H9 (cell line): ENCODE measurements at regions not wholly inside any gene's neighbourhood (a gene's known extent, or its start where the extent isn't known, plus 50 kb on each side); places are given as distances from the start of the nearest gene placed in this dataset.

ENCODE experiments used
- DNase-seq: peaks from one replicate; pipeline ENCODE4 v3.0.0-alpha.2; 2017
- H2AFZ ChIP-seq: one replicate; pipeline ENCODE4 v1.6.1; 2013; ENCODE audit warnings: mild to moderate bottlenecking, low read length, control low read depth, moderate library complexity
- H2AK5ac ChIP-seq: 2 replicates; pipeline ENCODE4 v1.6.1; 2013; ENCODE audit warnings: low read length, control low read depth, mixed read lengths; ENCODE audit not compliant: insufficient read length
- H2BK120ac ChIP-seq: one replicate; pipeline ENCODE4 v1.6.1; 2013; ENCODE audit warnings: low read depth, mild to moderate bottlenecking, low read length, control low read depth, inconsistent platforms; ENCODE audit not compliant: poor library complexity, severe bottlenecking
- H2BK12ac ChIP-seq: 2 replicates; pipeline ENCODE4 v1.6.1; 2013; ENCODE audit warnings: low read length, control low read depth, mixed read lengths, low read depth; ENCODE audit not compliant: insufficient read length
- H2BK15ac ChIP-seq: 2 replicates; pipeline ENCODE4 v1.6.1; 2013; ENCODE audit warnings: low read depth, low read length, control low read depth
- H2BK20ac ChIP-seq: one replicate; pipeline ENCODE4 v1.6.1; 2013; ENCODE audit warnings: low read depth, mild to moderate bottlenecking, low read length, control low read depth, inconsistent platforms; ENCODE audit not compliant: poor library complexity, severe bottlenecking
- H2BK5ac ChIP-seq: 2 replicates; pipeline ENCODE4 v1.6.1; 2013; ENCODE audit warnings: low read length, control low read depth, mixed read lengths; ENCODE audit not compliant: insufficient read length
- H3K14ac ChIP-seq: 2 replicates; pipeline ENCODE4 v1.6.1; 2013; ENCODE audit warnings: low read length, control low read depth; ENCODE audit not compliant: insufficient read depth
- H3K18ac ChIP-seq: 2 replicates; pipeline ENCODE4 v1.6.1; 2013; ENCODE audit warnings: low read depth, mild to moderate bottlenecking, mixed read lengths, low read length, control low read depth; ENCODE audit not compliant: insufficient read length
- H3K23ac ChIP-seq: 2 replicates; pipeline ENCODE4 v1.6.1; 2013; ENCODE audit warnings: low read length, control low read depth, mixed read lengths, low read depth; ENCODE audit not compliant: insufficient read length
- H3K23me2 ChIP-seq: 2 replicates; pipeline ENCODE4 v1.6.1; 2013; ENCODE audit warnings: low read depth, mild to moderate bottlenecking, mixed read lengths, low read length, control low read depth; ENCODE audit not compliant: insufficient read length, poor library complexity, severe bottlenecking
- H3K27ac ChIP-seq: 2 replicates; pipeline ENCODE4 v1.5.1; 2013; ENCODE audit warnings: low read length, control low read depth, mixed read lengths, low read depth; ENCODE audit not compliant: insufficient read length
- H3K27me3 ChIP-seq: 2 replicates; pipeline ENCODE4 v1.6.1; 2013; ENCODE audit warnings: low read length, control low read depth, inconsistent platforms; ENCODE audit not compliant: insufficient read depth
- H3K4ac ChIP-seq: 2 replicates; pipeline ENCODE4 v1.6.1; 2013; ENCODE audit warnings: low read depth, mild to moderate bottlenecking, control low read depth, inconsistent platforms, low read length, moderate library complexity
- H3K4me1 ChIP-seq: 2 replicates; pipeline ENCODE4 v1.6.1; 2013; ENCODE audit warnings: low read length, control low read depth, inconsistent platforms; ENCODE audit not compliant: insufficient read depth
- H3K4me2 ChIP-seq: 2 replicates; pipeline ENCODE4 v1.6.1; 2013; ENCODE audit warnings: low read length, control low read depth, mixed read lengths; ENCODE audit not compliant: insufficient read length, insufficient read depth
- H3K56ac ChIP-seq: 2 replicates; pipeline ENCODE4 v1.6.1; 2013; ENCODE audit warnings: low read depth, mild to moderate bottlenecking, mixed read lengths, low read length, control low read depth; ENCODE audit not compliant: insufficient read length
- H3K79me1 ChIP-seq: 2 replicates; pipeline ENCODE4 v1.6.1; 2013; ENCODE audit warnings: low read depth, mild to moderate bottlenecking, moderate library complexity, low read length, control low read depth, inconsistent platforms; ENCODE audit not compliant: insufficient read depth, poor library complexity, severe bottlenecking
- H3K79me2 ChIP-seq: 2 replicates; pipeline ENCODE4 v1.6.1; 2013; ENCODE audit warnings: low read length, control low read depth, inconsistent platforms; ENCODE audit not compliant: insufficient read depth
- H3K9ac ChIP-seq: 2 replicates; pipeline ENCODE4 v1.6.1; 2013; ENCODE audit warnings: low read length, control low read depth, mixed read lengths; ENCODE audit not compliant: insufficient read length; ENCODE audit errors: extremely low read depth
- H3K9me3 ChIP-seq: one replicate; pipeline ENCODE4 v1.6.1; 2013; ENCODE audit warnings: low read depth, low read length, inconsistent platforms; ENCODE audit not compliant: control insufficient read depth
- H3T11ph ChIP-seq: one replicate; pipeline ENCODE4 v1.6.1; 2013; ENCODE audit warnings: mild to moderate bottlenecking, low read length, control low read depth, inconsistent platforms
- H4K20me1 ChIP-seq: one replicate; pipeline ENCODE4 v1.6.1; 2013; ENCODE audit not compliant: control insufficient read depth, insufficient read length, insufficient read depth
- H4K5ac ChIP-seq: 2 replicates; pipeline ENCODE4 v1.6.1; 2013; ENCODE audit warnings: low read depth, mild to moderate bottlenecking, mixed read lengths, low read length, control low read depth; ENCODE audit not compliant: insufficient read length
- H4K8ac ChIP-seq: replicated peaks from 2 replicates; pipeline ENCODE4 v1.6.1; 2013; ENCODE audit warnings: low read length, control low read depth, mixed read lengths, low read depth; ENCODE audit not compliant: insufficient read length
- H4K91ac ChIP-seq: 2 replicates; pipeline ENCODE4 v1.6.1; 2013; ENCODE audit warnings: low read depth, mild to moderate bottlenecking, moderate library complexity, mixed read lengths, low read length, control low read depth; ENCODE audit not compliant: insufficient read length
- H3K27ac Mint-ChIP-seq, 3 experiments: 2 replicates in 2 of 3; 3 replicates in 1 of 3; pipeline ENCODE4 v1.8.0; 2020 to 2021; ENCODE audit warnings: mixed read lengths in 3 of 3, mild to moderate bottlenecking in 1 of 3, moderate library complexity in 1 of 3
- H3K27me3 Mint-ChIP-seq: 2 replicates; pipeline ENCODE4 v1.8.0; 2021; ENCODE audit warnings: low read depth, mild to moderate bottlenecking, moderate library complexity, mixed read lengths
- H3K36me3 Mint-ChIP-seq, 3 experiments: 2 replicates in 2 of 3; 3 replicates in 1 of 3; pipeline ENCODE4 v1.8.0; 2020 to 2021; ENCODE audit warnings: low read depth in 3 of 3, mixed read lengths in 3 of 3; ENCODE audit not compliant: insufficient read depth in 1 of 3
- H3K4me1 Mint-ChIP-seq, 2 experiments: 2 replicates each; pipeline ENCODE4 v1.8.0; 2020; ENCODE audit warnings: mixed read lengths in 2 of 2
- H3K4me3 Mint-ChIP-seq, 2 experiments: 2 replicates in 1 of 2; 3 replicates in 1 of 2; pipeline ENCODE4 v1.8.0; 2020 to 2021; ENCODE audit warnings: mild to moderate bottlenecking in 2 of 2, mixed read lengths in 2 of 2, moderate library complexity in 1 of 2
- H3K9me3 Mint-ChIP-seq, 2 experiments: 2 replicates in 1 of 2; 3 replicates in 1 of 2; pipeline ENCODE4 v1.8.0; 2020; ENCODE audit warnings: mild to moderate bottlenecking in 2 of 2, mixed read lengths in 2 of 2, moderate library complexity in 1 of 2
- WGBS: extraction: QIAGEN DNeasy Blood & Tissue Kit; methylation state at CpG from one replicate; pipeline ENCODE4 v1.1.7; 2013; ENCODE audit warnings: missing lambda C conversion rate, low lambda C conversion rate, mixed read lengths; ENCODE audit not compliant: insufficient read length; ENCODE audit errors: extremely low coverage; 5-methylcytosine and 5-hydroxymethylcytosine counted together
- TF ChIP-seq, protein P1 (sequence below): fragments of 200-600 bp; sonication (generic); conservative IDR thresholded peaks from 3 replicates; pipeline ENCODE4 v1.8.0; 2021; ENCODE audit warnings: antibody characterized with exemption, mild to moderate bottlenecking

DNA sequence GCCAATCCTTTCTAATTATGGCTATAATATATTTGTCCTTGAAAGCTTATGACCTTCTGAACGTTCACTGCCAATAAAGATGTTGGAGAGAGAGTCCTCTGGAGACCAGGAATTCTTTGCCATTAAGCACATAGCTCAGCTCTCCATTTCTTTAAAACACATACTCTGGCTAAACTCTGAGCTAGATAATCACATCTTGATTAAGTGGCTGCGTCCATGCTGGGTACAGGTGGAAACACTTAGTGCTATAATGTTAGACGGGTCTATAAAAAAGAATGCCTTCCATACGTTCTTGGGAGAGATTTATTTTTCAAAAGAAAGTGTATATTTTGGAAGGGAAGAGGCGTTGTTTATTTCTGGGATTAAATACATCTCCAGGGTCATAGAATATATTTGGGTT is 314.5 kb downstream of the LPIN1 start:
- no peak overlapping the region for H2AK5ac ChIP-seq
- no peak overlapping the region for H2BK20ac ChIP-seq
- H3K4me1 ChIP-seq: peaks cover 2% of the 10 kb centered on the region; the same call in 1 of the 2 replicates
- TF ChIP-seq, protein P1, sequence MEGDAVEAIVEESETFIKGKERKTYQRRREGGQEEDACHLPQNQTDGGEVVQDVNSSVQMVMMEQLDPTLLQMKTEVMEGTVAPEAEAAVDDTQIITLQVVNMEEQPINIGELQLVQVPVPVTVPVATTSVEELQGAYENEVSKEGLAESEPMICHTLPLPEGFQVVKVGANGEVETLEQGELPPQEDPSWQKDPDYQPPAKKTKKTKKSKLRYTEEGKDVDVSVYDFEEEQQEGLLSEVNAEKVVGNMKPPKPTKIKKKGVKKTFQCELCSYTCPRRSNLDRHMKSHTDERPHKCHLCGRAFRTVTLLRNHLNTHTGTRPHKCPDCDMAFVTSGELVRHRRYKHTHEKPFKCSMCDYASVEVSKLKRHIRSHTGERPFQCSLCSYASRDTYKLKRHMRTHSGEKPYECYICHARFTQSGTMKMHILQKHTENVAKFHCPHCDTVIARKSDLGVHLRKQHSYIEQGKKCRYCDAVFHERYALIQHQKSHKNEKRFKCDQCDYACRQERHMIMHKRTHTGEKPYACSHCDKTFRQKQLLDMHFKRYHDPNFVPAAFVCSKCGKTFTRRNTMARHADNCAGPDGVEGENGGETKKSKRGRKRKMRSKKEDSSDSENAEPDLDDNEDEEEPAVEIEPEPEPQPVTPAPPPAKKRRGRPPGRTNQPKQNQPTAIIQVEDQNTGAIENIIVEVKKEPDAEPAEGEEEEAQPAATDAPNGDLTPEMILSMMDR: no peak
- no peak overlapping the region for H3K4ac ChIP-seq
- no peak overlapping the region for H2AFZ ChIP-seq
- no peak overlapping the region for H3K18ac ChIP-seq
- H3K27ac ChIP-seq: no peak overlapping the region
- H2BK120ac ChIP-seq: no peak overlapping the region
- H3K27me3 Mint-ChIP-seq: no peaks in the 10 kb centered on the region; the same call in 1 of the 2 replicates
- no peak overlapping the region for H2BK12ac ChIP-seq
- no peaks in the 10 kb centered on the region for H3K9me3 ChIP-seq
- DNase-seq: no peak
- H3K4me1 Mint-ChIP-seq: peaks cover 8 to 18% of the 10 kb centered on the region in 2 experiments
- no peak overlapping the region for H3K14ac ChIP-seq
- H3K9ac ChIP-seq: no peak overlapping the region
- H3K9me3 Mint-ChIP-seq: peaks cover 3 to 5% of the 10 kb centered on the region in 2 experiments; a peak in 3 of 5 replicates
- H3K56ac ChIP-seq: no peak overlapping the region
- H3K27ac Mint-ChIP-seq: no peak overlapping the region
- H3K79me1 ChIP-seq: no peaks in the 10 kb centered on the region
- no peak overlapping the region for H4K91ac ChIP-seq
- no peaks in the 10 kb centered on the region for H3K36me3 Mint-ChIP-seq
- H3K4me2 ChIP-seq: no peak overlapping the region
- no peak overlapping the region for H4K5ac ChIP-seq
- no peak overlapping the region for H2BK15ac ChIP-seq
- no peaks in the 10 kb centered on the region for H4K20me1 ChIP-seq
- no peaks in the 10 kb centered on the region for H3K27me3 ChIP-seq
- no peak overlapping the region for H2BK5ac ChIP-seq
- H3K23me2 ChIP-seq: no peaks in the 10 kb centered on the region
- H3K79me2 ChIP-seq: 0 out of 2 replicates have a peak, but pooled peaks cover 2% of the 10 kb centered on the region
- H3K23ac ChIP-seq: no peak overlapping the region
- H4K8ac ChIP-seq: no peak overlapping the region
- no peak overlapping the region for H3T11ph ChIP-seq
- H3K4me3 Mint-ChIP-seq: no peak overlapping the region
- WGBS: 100% methylated on average over 1 of the region's 5 CpGs
